Neural progenitor cell (in vitro differentiated cells): ENCODE measurements at regions not wholly inside any gene's neighbourhood (a gene's known extent, or its start where the extent isn't known, plus 50 kb on each side); places are given as distances from the start of the nearest gene placed in this dataset.
"Not testable (repeated sequence)": the region's sequence is repeated elsewhere in the genome, so short reads cannot be mapped to it uniquely, and the experiment has no call there.

Experiments used
- DNase-seq: peaks from one replicate; pipeline ENCODE4 v3.0.0-alpha.2; 2016; ENCODE audit warnings: low spot score
- H2AFZ ChIP-seq: fragments of 200-600 bp; sonication (generic); replicated peaks from 2 replicates; pipeline ENCODE4 v1.6.1; 2016; ENCODE audit warnings: antibody characterized with exemption
- H3F3A ChIP-seq: fragments of 200-600 bp; sonication (generic); 2 replicates; pipeline ENCODE4 v1.6.1; 2016; ENCODE audit warnings: antibody characterized with exemption, low read depth
- H3K27ac ChIP-seq: fragments of 200-600 bp; sonication (generic); 2 replicates; pipeline ENCODE4 v1.5.1; 2016; ENCODE audit warnings: mild to moderate bottlenecking
- H3K27me3 ChIP-seq: fragments of 200-600 bp; sonication (generic); 2 replicates; pipeline ENCODE4 v1.6.1; 2016; ENCODE audit warnings: mild to moderate bottlenecking, moderate library complexity
- H3K36me3 ChIP-seq: fragments of 200-600 bp; sonication (generic); 2 replicates; pipeline ENCODE4 v1.5.1; 2016
- H3K4me1 ChIP-seq: fragments of 200-600 bp; sonication (generic); 2 replicates; pipeline ENCODE4 v1.6.1; 2016; ENCODE audit warnings: mixed run types
- H3K4me2 ChIP-seq: fragments of 200-600 bp; sonication (generic); 2 replicates; pipeline ENCODE4 v1.6.1; 2016
- H3K4me3 ChIP-seq: fragments of 200-600 bp; sonication (generic); 2 replicates; pipeline ENCODE4 v1.5.1; 2016
- H3K79me2 ChIP-seq: fragments of 200-600 bp; sonication (generic); 2 replicates; pipeline ENCODE4 v1.6.1; 2016; ENCODE audit warnings: low read depth
- H3K9ac ChIP-seq: fragments of 200-600 bp; sonication (generic); 2 replicates; pipeline ENCODE4 v1.6.1; 2016
- H3K9me3 ChIP-seq: fragments of 200-600 bp; sonication (generic); 2 replicates; pipeline ENCODE4 v1.5.1; 2016; ENCODE audit warnings: low read depth
- H4K20me1 ChIP-seq: fragments of 200-600 bp; sonication (generic); 2 replicates; pipeline ENCODE4 v1.6.1; 2016; ENCODE audit warnings: low read depth
- H3K27ac Mint-ChIP-seq: 3 replicates; pipeline ENCODE4 v1.8.0; 2021; ENCODE audit warnings: mixed read lengths
- H3K27me3 Mint-ChIP-seq: 2 replicates; pipeline ENCODE4 v1.8.0; 2022; ENCODE audit warnings: low read depth, mild to moderate bottlenecking, inconsistent platforms, moderate library complexity, mixed read lengths; ENCODE audit not compliant: insufficient read depth
- H3K36me3 Mint-ChIP-seq: 3 replicates; pipeline ENCODE4 v1.8.0; 2021; ENCODE audit warnings: mixed read lengths
- H3K4me1 Mint-ChIP-seq: 3 replicates; pipeline ENCODE4 v1.8.0; 2021; ENCODE audit warnings: mixed read lengths
- H3K4me3 Mint-ChIP-seq: 3 replicates; pipeline ENCODE4 v1.8.0; 2021; ENCODE audit warnings: mild to moderate bottlenecking, moderate library complexity, mixed read lengths
- H3K9me3 Mint-ChIP-seq: 3 replicates; pipeline ENCODE4 v1.8.0; 2020; ENCODE audit warnings: mixed read lengths
- EZH2 ChIP-seq: fragments of 200-600 bp; sonication (generic); IDR thresholded peaks from 2 replicates; pipeline ENCODE4 v1.6.1; 2017; ENCODE audit warnings: antibody characterized with exemption, mild to moderate bottlenecking, moderate library complexity
- EZH2phosphoT487 ChIP-seq: fragments of 200-600 bp; sonication (generic); IDR thresholded peaks from 2 replicates; pipeline ENCODE4 v1.6.1; 2017; ENCODE audit warnings: antibody characterized with exemption
- TF ChIP-seq, protein P1 (sequence below): fragments of 200-600 bp; sonication (generic); IDR thresholded peaks from 2 replicates; pipeline ENCODE4 v1.5.1; 2017; ENCODE audit warnings: antibody characterized with exemption, mild to moderate bottlenecking

DNA sequence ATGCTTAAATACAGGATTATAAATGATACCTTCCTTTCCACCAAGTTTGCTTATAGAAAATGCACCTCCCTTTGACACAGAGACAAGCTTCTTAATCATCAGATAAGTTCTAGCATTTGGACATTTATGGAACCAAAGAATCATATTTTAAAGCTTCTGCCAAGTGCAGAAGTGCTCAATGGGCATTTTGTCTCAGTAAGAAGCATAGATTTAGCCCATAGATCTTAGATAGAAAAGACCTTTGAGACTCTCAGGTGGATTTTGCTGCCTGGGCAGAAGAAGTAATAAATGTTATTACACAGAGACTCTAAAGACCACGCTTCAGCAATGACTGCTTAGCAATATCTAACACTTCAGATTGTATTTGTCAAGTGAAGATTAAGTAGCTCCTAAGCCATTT is 174.6 kb downstream of the VEGFC start:
- Histone ChIP-seq H3K4me1 (no peaks in the 10 kb centered on the region), H3K4me3 (no peak overlapping the region), H3F3A (no peaks in the 10 kb centered on the region), H3K4me2 (no peak overlapping the region), H3K9me3 (no peaks in the 10 kb centered on the region), H3K9ac (no peak overlapping the region), H3K27me3 (no peaks in the 10 kb centered on the region), H3K36me3 (no peaks in the 10 kb centered on the region), H3K27ac (no peak overlapping the region), H2AFZ (no peak overlapping the region), H3K79me2 (no peaks in the 10 kb centered on the region), H4K20me1 (no peaks in the 10 kb centered on the region)
- H3K27ac Mint-ChIP-seq: no peak overlapping the region
- H3K4me1 Mint-ChIP-seq: no peaks in the 10 kb centered on the region
- DNase-seq: no peak
- no peak overlapping the region for H3K4me3 Mint-ChIP-seq
- no peaks in the 10 kb centered on the region for H3K9me3 Mint-ChIP-seq
- no peaks in the 10 kb centered on the region for H3K36me3 Mint-ChIP-seq
- no peak for TF ChIP-seq EZH2
- H3K27me3 Mint-ChIP-seq: no peaks in the 10 kb centered on the region

DNA sequence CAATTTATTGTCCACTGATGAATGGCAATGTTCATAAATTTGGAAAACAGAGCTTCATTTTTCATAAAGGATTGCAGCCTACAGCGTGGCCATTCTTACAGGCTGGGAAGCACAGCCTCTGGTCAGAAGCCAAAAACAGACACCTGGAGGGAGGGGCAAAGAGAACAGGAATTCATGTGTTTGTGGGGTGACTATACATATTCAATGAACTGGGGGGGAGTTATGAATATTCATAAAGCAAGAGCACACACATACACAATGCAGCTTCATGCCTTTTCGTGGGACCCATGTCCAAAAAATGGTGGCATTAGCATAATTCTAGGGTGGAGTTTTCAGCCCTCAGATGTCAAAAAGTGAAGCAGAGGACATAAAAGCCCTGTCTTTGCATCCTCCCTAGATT is 173.3 kb downstream of the VEGFC start:
- no peaks in the 10 kb centered on the region for H3K36me3 Mint-ChIP-seq
- Histone ChIP-seq H3K4me1 (no peaks in the 10 kb centered on the region), H4K20me1 (no peaks in the 10 kb centered on the region), H3K36me3 (no peaks in the 10 kb centered on the region), H3K4me2 (no peak overlapping the region), H2AFZ (no peak overlapping the region), H3K27ac (no peak overlapping the region), H3K9ac (no peak overlapping the region), H3K9me3 (no peaks in the 10 kb centered on the region), H3K79me2 (no peaks in the 10 kb centered on the region), H3F3A (no peaks in the 10 kb centered on the region), H3K4me3 (no peak overlapping the region), H3K27me3 (no peaks in the 10 kb centered on the region)
- TF ChIP-seq EZH2phosphoT487 (no peak), EZH2 (no peak)
- TF ChIP-seq, protein P1, sequence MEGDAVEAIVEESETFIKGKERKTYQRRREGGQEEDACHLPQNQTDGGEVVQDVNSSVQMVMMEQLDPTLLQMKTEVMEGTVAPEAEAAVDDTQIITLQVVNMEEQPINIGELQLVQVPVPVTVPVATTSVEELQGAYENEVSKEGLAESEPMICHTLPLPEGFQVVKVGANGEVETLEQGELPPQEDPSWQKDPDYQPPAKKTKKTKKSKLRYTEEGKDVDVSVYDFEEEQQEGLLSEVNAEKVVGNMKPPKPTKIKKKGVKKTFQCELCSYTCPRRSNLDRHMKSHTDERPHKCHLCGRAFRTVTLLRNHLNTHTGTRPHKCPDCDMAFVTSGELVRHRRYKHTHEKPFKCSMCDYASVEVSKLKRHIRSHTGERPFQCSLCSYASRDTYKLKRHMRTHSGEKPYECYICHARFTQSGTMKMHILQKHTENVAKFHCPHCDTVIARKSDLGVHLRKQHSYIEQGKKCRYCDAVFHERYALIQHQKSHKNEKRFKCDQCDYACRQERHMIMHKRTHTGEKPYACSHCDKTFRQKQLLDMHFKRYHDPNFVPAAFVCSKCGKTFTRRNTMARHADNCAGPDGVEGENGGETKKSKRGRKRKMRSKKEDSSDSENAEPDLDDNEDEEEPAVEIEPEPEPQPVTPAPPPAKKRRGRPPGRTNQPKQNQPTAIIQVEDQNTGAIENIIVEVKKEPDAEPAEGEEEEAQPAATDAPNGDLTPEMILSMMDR: no peak
- no peak for DNase-seq
- H3K27ac Mint-ChIP-seq: no peak overlapping the region
- no peak overlapping the region for H3K4me3 Mint-ChIP-seq
- H3K27me3 Mint-ChIP-seq: no peaks in the 10 kb centered on the region
- no peaks in the 10 kb centered on the region for H3K9me3 Mint-ChIP-seq
- no peaks in the 10 kb centered on the region for H3K4me1 Mint-ChIP-seq

DNA sequence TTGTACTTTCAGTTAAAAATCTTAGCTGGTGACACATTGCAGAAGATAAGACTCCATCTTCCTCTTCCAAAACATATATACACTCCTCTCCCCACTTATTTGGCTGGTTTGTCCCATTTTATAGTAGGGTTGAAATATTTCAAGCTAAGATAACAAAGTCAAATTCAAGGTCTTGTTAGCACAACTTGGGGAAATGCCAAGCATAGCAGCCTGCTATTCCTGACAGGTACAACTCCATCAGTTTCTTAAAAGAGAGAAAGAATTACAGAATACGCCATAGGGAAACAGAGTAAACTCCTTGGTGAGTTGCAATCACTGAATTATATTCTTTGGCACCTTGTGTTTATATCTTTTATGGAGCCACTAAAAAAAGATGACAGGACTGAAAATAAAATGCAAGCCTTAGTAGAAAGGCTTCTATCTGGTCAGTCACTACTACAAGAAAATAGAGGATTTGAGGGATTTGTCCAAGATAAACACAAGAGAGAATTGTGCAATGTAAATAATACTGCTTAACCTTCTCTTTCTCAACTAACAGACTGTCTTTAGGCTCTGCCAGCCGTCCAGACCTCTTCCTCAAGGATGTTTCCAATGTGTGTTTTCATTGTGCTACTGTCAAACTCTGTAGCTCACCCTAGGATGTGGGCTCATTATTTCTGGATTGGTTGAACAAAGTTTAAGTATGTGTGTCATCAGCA is 170.3 kb downstream of the VEGFC start:
- no peak overlapping the region for H3K4me2 ChIP-seq
- no peaks in the 10 kb centered on the region for H3K27me3 Mint-ChIP-seq
- H3K36me3 ChIP-seq: no peaks in the 10 kb centered on the region
- H3K9ac ChIP-seq: no peak overlapping the region
- no peaks in the 10 kb centered on the region for H3K36me3 Mint-ChIP-seq
- H3K4me3 ChIP-seq: no peak overlapping the region
- no peak overlapping the region for H3K27ac ChIP-seq
- no peak overlapping the region for H2AFZ ChIP-seq
- H3K4me1 ChIP-seq: no peaks in the 10 kb centered on the region
- no peak overlapping the region for H3K4me3 Mint-ChIP-seq
- TF ChIP-seq, protein P1: no peak
- TF ChIP-seq EZH2: no peak
- TF ChIP-seq EZH2phosphoT487: no peak
- no peaks in the 10 kb centered on the region for H3K79me2 ChIP-seq
- H3K9me3 Mint-ChIP-seq: no peaks in the 10 kb centered on the region
- no peaks in the 10 kb centered on the region for H3K9me3 ChIP-seq
- no peak for DNase-seq
- no peaks in the 10 kb centered on the region for H3K27me3 ChIP-seq
- no peaks in the 10 kb centered on the region for H3K4me1 Mint-ChIP-seq
- H3K27ac Mint-ChIP-seq: no peak overlapping the region
- no peaks in the 10 kb centered on the region for H3F3A ChIP-seq
- no peaks in the 10 kb centered on the region for H4K20me1 ChIP-seq

DNA sequence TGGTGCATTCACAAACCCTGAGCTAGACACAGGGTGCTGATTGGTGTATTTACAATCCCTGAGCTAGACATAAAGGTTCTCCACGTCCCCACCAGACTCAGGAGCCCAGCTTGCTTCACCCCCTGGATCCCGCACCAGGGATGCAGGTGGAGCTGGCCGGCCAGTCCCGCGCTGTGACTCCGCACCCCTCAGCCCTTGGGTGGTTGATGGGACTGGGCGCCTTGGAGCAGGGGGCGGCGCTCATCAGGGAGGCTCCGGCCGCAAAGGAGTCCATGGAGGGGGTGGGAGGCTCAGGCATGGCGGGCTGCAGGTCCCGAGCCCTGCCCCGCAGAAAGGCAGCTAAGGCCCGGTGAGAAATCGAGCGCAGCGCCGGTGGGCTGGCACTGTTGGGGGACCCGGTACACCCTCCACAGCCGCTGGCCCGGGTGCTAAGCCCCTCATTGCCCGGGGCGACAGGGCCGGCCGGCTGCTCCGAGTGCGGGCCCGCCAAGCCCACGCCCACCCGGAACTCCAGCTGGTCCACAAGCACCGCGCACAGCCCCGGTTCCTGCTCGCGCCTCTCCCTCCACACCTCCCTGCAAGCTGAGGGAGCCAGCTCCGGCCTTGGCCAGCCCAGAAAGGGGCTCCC is 167.6 kb downstream of the VEGFC start:
- H3K4me3 ChIP-seq, H2AFZ ChIP-seq, H3K36me3 ChIP-seq, H3K4me3 Mint-ChIP-seq, H3K27me3 ChIP-seq, H3K27me3 Mint-ChIP-seq, H3K9ac ChIP-seq, H3K79me2 ChIP-seq, H4K20me1 ChIP-seq, H3K9me3 Mint-ChIP-seq, H3K27ac Mint-ChIP-seq, H3K4me1 Mint-ChIP-seq, H3K36me3 Mint-ChIP-seq, DNase-seq, H3K9me3 ChIP-seq, H3K4me2 ChIP-seq, H3K27ac ChIP-seq, H3K4me1 ChIP-seq, H3F3A ChIP-seq: not testable (repeated sequence)
